H1 (cell line): ENCODE measurements at regions not wholly inside any gene's neighbourhood (a gene's known extent, or its start where the extent isn't known, plus 50 kb on each side); places are given as distances from the start of the nearest gene placed in this dataset.

ENCODE experiments used
- BCL11A ChIP-seq, 2 experiments: IDR thresholded peaks; one replicate each; pipeline ENCODE4 v1.6.1; 2011; ENCODE audit warnings: low read depth in 2 of 2, low read length in 2 of 2, mild to moderate bottlenecking in 2 of 2
- CBX8 ChIP-seq: fragments of 300-800, 300-1000 bp; sonication (generic); IDR thresholded peaks from 2 replicates; pipeline ENCODE4 v1.7.1; 2016; ENCODE audit warnings: low read depth, low read length, borderline replicate concordance
- EGR1 ChIP-seq: IDR thresholded peaks from 2 replicates; pipeline ENCODE4 v1.6.1; 2011; ENCODE audit warnings: low read depth, low read length, borderline replicate concordance
- GABPA ChIP-seq: IDR thresholded peaks from 2 replicates; pipeline ENCODE4 v1.6.1; 2011; ENCODE audit warnings: mild to moderate bottlenecking, low read length, moderate library complexity, borderline replicate concordance; ENCODE audit not compliant: insufficient read depth
- NANOG ChIP-seq: IDR thresholded peaks from 2 replicates; pipeline ENCODE4 v1.6.1; 2011; ENCODE audit warnings: low read length, low read depth, mild to moderate bottlenecking, inconsistent platforms; ENCODE audit not compliant: insufficient read depth, poor library complexity, severe bottlenecking
- SP1 ChIP-seq: IDR thresholded peaks from 2 replicates; pipeline ENCODE4 v1.6.1; 2011; ENCODE audit warnings: low read depth, low read length
- TAF7 ChIP-seq: optimal IDR thresholded peaks from 2 replicates; pipeline ENCODE3; 2011; ENCODE audit warnings: low read depth, mild to moderate bottlenecking, inconsistent platforms, low read length, moderate library complexity, borderline replicate concordance

DNA sequence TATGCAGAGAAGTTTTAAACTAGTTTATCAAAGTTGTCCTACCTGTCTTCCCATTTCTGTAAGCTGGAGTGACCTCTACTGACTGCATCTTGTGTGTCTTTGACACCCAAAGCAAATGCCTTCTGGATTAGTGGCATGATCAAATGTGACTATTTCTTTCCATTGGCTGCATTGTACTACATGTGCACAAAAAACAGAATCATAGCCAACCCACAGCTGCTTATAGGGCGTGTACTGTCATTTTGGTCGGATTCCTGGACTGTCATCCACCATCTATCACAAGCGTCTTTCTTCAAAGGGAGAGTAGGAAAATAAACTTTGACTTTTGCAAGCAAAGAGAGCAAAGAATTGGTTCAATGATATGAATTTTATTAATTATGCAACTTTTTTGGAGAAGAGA lies 310.6 kb downstream of the MAP2K6 start (continued):
- no peak for TF ChIP-seq CBX8
- TF ChIP-seq GABPA, result no peak
- TF ChIP-seq EGR1, result no peak
- TF ChIP-seq BCL11A (IDR thresholded peaks at IDR 0.05; ENCODE audit: low read depth in 2 of 2, low read length in 2 of 2), result no peak
- no peak for TF ChIP-seq NANOG
- no peak for TF ChIP-seq SP1
- TF ChIP-seq TAF7, result no peak
- TF ChIP-seq, all 59 proteins: peak for 0
